ENCODE measurements at regions not wholly inside any gene's neighbourhood (a gene's known extent, or its start where the extent isn't known, plus 50 kb on each side); places are given as distances from the start of the nearest gene placed in this dataset.

DNA sequence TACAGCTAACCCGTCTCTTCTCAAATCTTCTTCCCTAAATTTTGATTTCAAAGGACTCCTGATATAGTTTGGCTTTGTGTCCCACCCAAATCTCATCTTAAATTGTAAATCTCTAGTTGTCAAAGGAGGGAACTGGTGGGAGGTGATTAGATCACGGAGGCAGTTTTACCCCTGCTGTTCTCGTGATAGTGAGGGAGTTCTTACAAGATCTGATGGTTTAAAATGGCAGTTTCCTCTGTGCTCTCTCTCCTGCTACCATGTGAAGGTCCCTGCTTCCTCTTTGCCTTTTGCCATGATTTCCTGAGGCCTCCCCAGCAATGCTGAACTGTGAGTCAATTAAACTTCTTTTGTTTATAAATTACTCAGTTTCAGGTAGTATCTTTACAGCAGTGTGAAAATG, 269.3 kb downstream of the POLR1F start:
- Histone ChIP-seq H2AFZ (ENCODE audit: insufficient read depth, low read depth, low read length, poor library complexity, severe bottlenecking) (peak overlapping the region; percentile 17), H3K9ac (ENCODE audit: insufficient read depth, low read length, poor library complexity, severe bottlenecking) (no peak overlapping the region), H3K27me3 (ENCODE audit: control insufficient read depth in 2 of 2, insufficient read depth in 2 of 2, low read length in 2 of 2) (no peaks in the 10 kb centered on the region), H3K36me3 (replicated peaks in 1 of 2; ENCODE audit: control insufficient read depth in 1 of 2, insufficient read depth in 2 of 2, low read length in 2 of 2) (no peaks in the 10 kb centered on the region), H3K4me3 (replicated peaks in 1 of 3; ENCODE audit: low read depth in 2 of 3, low read length in 3 of 3) (no peak overlapping the region), H3K4me2 (replicated peaks; ENCODE audit: extremely low read depth, low read length, poor library complexity, severe bottlenecking) (no peak overlapping the region), H3K79me2 (ENCODE audit: insufficient read depth, low read length) (no peaks in the 10 kb centered on the region), H3K27ac (ENCODE audit: low read depth in 1 of 2, low read length in 2 of 2) (no peak overlapping the region), H3K4me1 (ENCODE audit: control insufficient read depth in 1 of 2, insufficient read depth in 2 of 2, low read length in 2 of 2) (no peaks in the 10 kb centered on the region), H3K9me3 (replicated peaks in 1 of 2; ENCODE audit: control insufficient read depth in 1 of 2, insufficient read depth in 1 of 2, low read length in 2 of 2) (no peaks in the 10 kb centered on the region), H4K20me1 (ENCODE audit: insufficient read depth, low read length) (no peaks in the 10 kb centered on the region)
- no peak for DNase-seq
- H3K27me3 Mint-ChIP-seq (ENCODE audit: low read depth in 3 of 3): peaks cover 0 to 2% (median 0%) of the 10 kb centered on the region in 3 donors
- H3K36me3 Mint-ChIP-seq: no peaks in the 10 kb centered on the region
- no peak overlapping the region for H3K27ac Mint-ChIP-seq
- H3K9me3 Mint-ChIP-seq: peaks cover 0 to 2% (median 0%) of the 10 kb centered on the region in 7 donors
- H3K4me1 Mint-ChIP-seq: peaks cover 14% of the 10 kb centered on the region
- intact Hi-C loops (cut with micrococcal nuclease): no loop called here
- H3K4me3 Mint-ChIP-seq: no peak overlapping the region
- TF ChIP-seq, protein P1, sequence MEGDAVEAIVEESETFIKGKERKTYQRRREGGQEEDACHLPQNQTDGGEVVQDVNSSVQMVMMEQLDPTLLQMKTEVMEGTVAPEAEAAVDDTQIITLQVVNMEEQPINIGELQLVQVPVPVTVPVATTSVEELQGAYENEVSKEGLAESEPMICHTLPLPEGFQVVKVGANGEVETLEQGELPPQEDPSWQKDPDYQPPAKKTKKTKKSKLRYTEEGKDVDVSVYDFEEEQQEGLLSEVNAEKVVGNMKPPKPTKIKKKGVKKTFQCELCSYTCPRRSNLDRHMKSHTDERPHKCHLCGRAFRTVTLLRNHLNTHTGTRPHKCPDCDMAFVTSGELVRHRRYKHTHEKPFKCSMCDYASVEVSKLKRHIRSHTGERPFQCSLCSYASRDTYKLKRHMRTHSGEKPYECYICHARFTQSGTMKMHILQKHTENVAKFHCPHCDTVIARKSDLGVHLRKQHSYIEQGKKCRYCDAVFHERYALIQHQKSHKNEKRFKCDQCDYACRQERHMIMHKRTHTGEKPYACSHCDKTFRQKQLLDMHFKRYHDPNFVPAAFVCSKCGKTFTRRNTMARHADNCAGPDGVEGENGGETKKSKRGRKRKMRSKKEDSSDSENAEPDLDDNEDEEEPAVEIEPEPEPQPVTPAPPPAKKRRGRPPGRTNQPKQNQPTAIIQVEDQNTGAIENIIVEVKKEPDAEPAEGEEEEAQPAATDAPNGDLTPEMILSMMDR (IDR thresholded peaks at IDR 0.05): no peak
- no CpG with 5 or more reads among the region's 3 CpGs for WGBS (ENCODE audit: insufficient coverage)

DNA sequence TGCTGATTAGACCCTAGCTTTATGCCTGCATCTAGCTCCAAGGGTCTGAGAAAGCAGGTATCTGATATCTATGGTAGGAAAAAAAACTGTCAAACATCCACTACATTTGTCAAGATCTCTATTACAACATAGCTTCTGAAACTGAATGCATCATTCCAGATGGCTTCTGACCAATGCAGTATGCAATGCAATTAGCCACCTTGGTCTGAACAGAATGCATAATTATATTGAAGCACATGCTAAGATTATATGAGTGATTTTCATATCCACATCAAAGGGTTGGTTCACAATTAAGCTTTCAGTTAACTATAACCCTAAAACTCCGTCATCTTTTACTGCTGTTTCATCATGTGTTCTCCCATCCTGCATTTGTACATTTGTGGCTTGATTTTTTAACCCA, 271.4 kb downstream of the POLR1F start:
- H3K79me2 ChIP-seq (ENCODE audit: insufficient read depth, low read length): no peaks in the 10 kb centered on the region
- Mint-ChIP-seq H3K27me3 (ENCODE audit: low read depth in 3 of 3) (peaks cover 0 to 2% (median 0%) of the 10 kb centered on the region in 3 donors), H3K36me3 (no peaks in the 10 kb centered on the region), H3K9me3 (peaks cover 0 to 7% (median 2%) of the 10 kb centered on the region in 7 donors), H3K4me3 (no peak overlapping the region), H3K27ac (no peak overlapping the region), H3K4me1 (peaks cover 14% of the 10 kb centered on the region)
- no peak overlapping the region for H2AFZ ChIP-seq (ENCODE audit: insufficient read depth, low read depth, low read length, poor library complexity, severe bottlenecking)
- TF ChIP-seq, protein P1 (IDR thresholded peaks at IDR 0.05): no peak
- no peaks in the 10 kb centered on the region for H3K27me3 ChIP-seq (ENCODE audit: control insufficient read depth in 2 of 2, insufficient read depth in 2 of 2, low read length in 2 of 2)
- no peak overlapping the region for H3K27ac ChIP-seq (ENCODE audit: low read depth in 1 of 2, low read length in 2 of 2)
- no peaks in the 10 kb centered on the region for H4K20me1 ChIP-seq (ENCODE audit: insufficient read depth, low read length)
- no peak overlapping the region for H3K4me2 ChIP-seq (replicated peaks; ENCODE audit: extremely low read depth, low read length, poor library complexity, severe bottlenecking)
- H3K4me1 ChIP-seq (ENCODE audit: control insufficient read depth in 1 of 2, insufficient read depth in 2 of 2, low read length in 2 of 2): no peaks in the 10 kb centered on the region
- no peaks in the 10 kb centered on the region for H3K9me3 ChIP-seq (replicated peaks in 1 of 2; ENCODE audit: control insufficient read depth in 1 of 2, insufficient read depth in 1 of 2, low read length in 2 of 2)
- H3K9ac ChIP-seq (ENCODE audit: insufficient read depth, low read length, poor library complexity, severe bottlenecking): no peak overlapping the region
- DNase-seq: no peak
- H3K4me3 ChIP-seq (replicated peaks in 1 of 3; ENCODE audit: low read depth in 2 of 3, low read length in 3 of 3): no peak overlapping the region
- no peaks in the 10 kb centered on the region for H3K36me3 ChIP-seq (replicated peaks in 1 of 2; ENCODE audit: control insufficient read depth in 1 of 2, insufficient read depth in 2 of 2, low read length in 2 of 2)
- intact Hi-C loops (cut with micrococcal nuclease): no loop called here
- WGBS (ENCODE audit: insufficient coverage): 86% methylated on average over 1 of the region's 1 CpG

Measured in CD14-positive monocyte (primary cell).